NT2/D1 (cell line): ENCODE measurements at regions not wholly inside any gene's neighbourhood (a gene's known extent, or its start where the extent isn't known, plus 50 kb on each side); places are given as distances from the start of the nearest gene placed in this dataset.

ENCODE experiments used
- SUZ12 ChIP-seq: IDR thresholded peaks from 2 replicates; pipeline ENCODE4 v1.6.1; 2011; ENCODE audit not compliant: insufficient read length, insufficient read depth; ENCODE audit errors: extremely low read depth
- ZNF274 ChIP-seq: IDR thresholded peaks from 2 replicates; pipeline ENCODE4 v1.6.1; 2011; ENCODE audit warnings: mild to moderate bottlenecking, low read depth, low read length

DNA sequence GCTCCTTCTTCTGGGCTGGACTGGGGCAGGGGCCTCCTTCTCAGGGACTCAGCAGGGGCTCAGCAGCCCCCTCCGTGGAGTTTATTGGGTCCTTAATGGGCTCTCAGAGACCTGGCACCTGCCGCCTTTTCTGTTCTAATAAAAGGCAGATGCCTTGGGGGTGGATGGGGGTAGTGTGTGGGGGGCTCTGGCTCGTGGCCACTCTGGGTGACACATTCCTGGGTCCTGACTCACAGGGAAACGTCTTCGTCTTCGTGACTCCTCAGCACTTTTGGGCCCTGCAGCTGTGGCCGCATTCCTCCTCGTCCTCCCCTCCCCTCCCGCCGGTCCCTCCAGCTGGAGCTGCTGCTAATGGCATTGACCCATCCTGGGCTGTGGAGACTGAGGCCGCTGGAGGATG is 107.8 kb upstream of the WNT4 start:
- TF ChIP-seq SUZ12 (no peak), ZNF274 (no peak)
